Loucy (cell line): ENCODE measurements at regions not wholly inside any gene's neighbourhood (a gene's known extent, or its start where the extent isn't known, plus 50 kb on each side); places are given as distances from the start of the nearest gene placed in this dataset.

Source experiments
- H2AFZ ChIP-seq: fragments of 200-600 bp; sonication (generic); 2 replicates; pipeline ENCODE4 v1.6.0; 2016; ENCODE audit warnings: antibody characterized with exemption, mild to moderate bottlenecking, low read length, moderate library complexity
- H3F3A ChIP-seq: fragments of 200-600 bp; 2 replicates; pipeline ENCODE4 v1.6.0; 2016; ENCODE audit warnings: antibody characterized with exemption, low read depth, mild to moderate bottlenecking
- H3K27me3 ChIP-seq: fragments of 200-600 bp; sonication (generic); 2 replicates; pipeline ENCODE4 v1.6.1; 2014; ENCODE audit warnings: low read length, mild to moderate bottlenecking; ENCODE audit not compliant: insufficient read depth, poor library complexity, severe bottlenecking
- H3K36me3 ChIP-seq: fragments of 200-600 bp; sonication (generic); 2 replicates; pipeline ENCODE4 v1.6.1; 2016; ENCODE audit warnings: low read length; ENCODE audit not compliant: insufficient read depth
- H3K4me1 ChIP-seq: fragments of 200-600 bp; sonication (generic); 2 replicates; pipeline ENCODE4 v1.5.1; 2014; ENCODE audit warnings: low read length, mild to moderate bottlenecking; ENCODE audit not compliant: insufficient read depth, poor library complexity, severe bottlenecking
- H3K4me2 ChIP-seq: fragments of 200-600 bp; sonication (generic); 2 replicates; pipeline ENCODE4 v1.6.0; 2014; ENCODE audit warnings: antibody characterized with exemption, low read length, low read depth, mild to moderate bottlenecking; ENCODE audit not compliant: poor library complexity, severe bottlenecking
- H3K4me3 ChIP-seq: fragments of 200-600 bp; sonication (generic); 2 replicates; pipeline ENCODE4 v1.5.1; 2014; ENCODE audit warnings: low read length, mild to moderate bottlenecking, mixed read lengths; ENCODE audit not compliant: poor library complexity, severe bottlenecking
- H3K79me2 ChIP-seq: fragments of 200-600 bp; sonication (generic); 2 replicates; pipeline ENCODE4 v1.6.1; 2014; ENCODE audit warnings: low read length; ENCODE audit not compliant: insufficient read depth
- H3K9ac ChIP-seq: fragments of 200-600 bp; sonication (generic); 2 replicates; pipeline ENCODE4 v1.6.0; 2014; ENCODE audit warnings: mild to moderate bottlenecking, low read depth, low read length, moderate library complexity; ENCODE audit not compliant: poor library complexity, severe bottlenecking
- H3K9me2 ChIP-seq: fragments of 200-600 bp; sonication (generic); replicated peaks from 2 replicates; pipeline ENCODE4 v1.6.1; 2016; ENCODE audit warnings: low read depth, low read length, mixed read lengths
- H3K9me3 ChIP-seq: fragments of 200-600 bp; sonication (generic); 2 replicates; pipeline ENCODE4 v1.6.1; 2014; ENCODE audit warnings: mild to moderate bottlenecking, antibody characterized with exemption, low read length, low read depth; ENCODE audit not compliant: insufficient read depth
- H4K20me1 ChIP-seq: fragments of 200-600 bp; sonication (generic); 2 replicates; pipeline ENCODE4 v1.6.0; 2014; ENCODE audit warnings: antibody characterized with exemption, low read length, mild to moderate bottlenecking; ENCODE audit not compliant: insufficient read depth, poor library complexity, severe bottlenecking
- CTCF ChIP-seq: fragments of 200-600 bp; sonication (generic); conservative IDR thresholded peaks from 2 replicates; pipeline ENCODE4 v1.5.1; 2014; ENCODE audit warnings: mild to moderate bottlenecking, antibody characterized with exemption, low read length
- EZH2phosphoT487 ChIP-seq: fragments of 200-600 bp; IDR thresholded peaks from 2 replicates; pipeline ENCODE4 v1.6.1; 2018; ENCODE audit warnings: antibody characterized with exemption, mild to moderate bottlenecking, moderate library complexity, borderline replicate concordance

GRCh38 chr4:141826260-141826659 is 189.9 kb downstream of the IL15 start:
- H3K79me2 ChIP-seq: no peaks in the 10 kb centered on the region

GRCh38 chr4:141833209-141833608 is 196.8 kb downstream of the IL15 start:
- Histone ChIP-seq H3K36me3 (no peaks in the 10 kb centered on the region), H3F3A (no peaks in the 10 kb centered on the region), H4K20me1 (no peaks in the 10 kb centered on the region), H3K79me2 (no peaks in the 10 kb centered on the region), H3K4me1 (no peaks in the 10 kb centered on the region), H2AFZ (no peak overlapping the region), H3K9me3 (peaks cover 4% of the 10 kb centered on the region; the same call in 1 of the 2 replicates), H3K9ac (no peak overlapping the region), H3K4me3 (no peak overlapping the region), H3K4me2 (no peak overlapping the region), H3K9me2 (no peaks in the 10 kb centered on the region), H3K27me3 (no peaks in the 10 kb centered on the region)
- TF ChIP-seq CTCF: no peak
- TF ChIP-seq EZH2phosphoT487: no peak

More at GRCh38 chr4:141826260-141826659, 189.9 kb downstream of the IL15 start:
- Histone ChIP-seq H3K9me2 (no peaks in the 10 kb centered on the region), H2AFZ (no peak overlapping the region), H3K9ac (no peak overlapping the region), H3K4me3 (no peak overlapping the region), H3K4me1 (no peaks in the 10 kb centered on the region), H3F3A (no peaks in the 10 kb centered on the region), H3K9me3 (no peaks in the 10 kb centered on the region), H3K27me3 (no peaks in the 10 kb centered on the region), H3K36me3 (no peaks in the 10 kb centered on the region), H4K20me1 (no peaks in the 10 kb centered on the region), H3K4me2 (no peak overlapping the region)
- TF ChIP-seq CTCF: no peak

DNA sequence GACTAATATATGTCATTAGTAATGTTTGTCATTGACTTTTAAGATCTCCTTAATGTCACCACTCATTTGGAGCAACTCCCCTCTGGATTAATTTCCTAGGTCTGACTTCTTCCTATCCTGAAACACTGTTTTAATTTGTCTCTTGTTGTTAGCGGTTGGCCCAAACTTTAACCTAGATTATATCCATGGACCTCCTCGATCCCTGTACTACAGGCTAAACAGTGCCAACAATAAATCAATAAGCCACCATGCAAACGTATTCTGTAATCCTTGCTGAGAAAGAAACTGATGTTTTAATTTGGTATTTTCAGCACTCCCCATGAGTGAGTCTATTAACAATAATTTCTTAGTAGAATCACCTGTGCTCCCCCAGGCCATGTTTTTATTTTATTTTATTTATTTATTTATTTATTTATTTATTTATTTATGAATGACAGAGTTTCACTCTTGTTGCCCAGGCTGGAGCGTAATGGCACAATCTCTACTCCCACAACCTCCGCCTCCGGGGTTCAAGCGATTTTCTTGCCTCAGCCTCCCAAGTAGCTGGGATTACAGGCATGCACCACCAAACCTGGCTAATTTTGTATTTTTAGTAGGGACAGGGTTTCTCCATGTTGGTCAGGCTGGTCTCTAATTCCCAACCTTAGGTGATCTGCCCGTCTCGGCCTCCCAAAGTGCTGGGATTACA is 204.1 kb downstream of the IL15 start:
- H3K4me1 ChIP-seq: no peaks in the 10 kb centered on the region
- peaks cover 3% of the 10 kb centered on the region; the same call in 1 of the 2 replicates for H3K9me3 ChIP-seq
- no peaks in the 10 kb centered on the region for H3F3A ChIP-seq
- H3K27me3 ChIP-seq: no peaks in the 10 kb centered on the region
- no peaks in the 10 kb centered on the region for H3K9me2 ChIP-seq
- H3K4me2 ChIP-seq: no peak overlapping the region
- H3K36me3 ChIP-seq: no peaks in the 10 kb centered on the region
- TF ChIP-seq EZH2phosphoT487 (no peak), CTCF (no peak)
- H3K9ac ChIP-seq: no peak overlapping the region
- no peaks in the 10 kb centered on the region for H4K20me1 ChIP-seq
- H3K79me2 ChIP-seq: no peaks in the 10 kb centered on the region
- no peak overlapping the region for H3K4me3 ChIP-seq
- H2AFZ ChIP-seq: no peak overlapping the region
